ENCODE measurements at regions not wholly inside any gene's neighbourhood (a gene's known extent, or its start where the extent isn't known, plus 50 kb on each side); places are given as distances from the start of the nearest gene placed in this dataset.

DNA sequence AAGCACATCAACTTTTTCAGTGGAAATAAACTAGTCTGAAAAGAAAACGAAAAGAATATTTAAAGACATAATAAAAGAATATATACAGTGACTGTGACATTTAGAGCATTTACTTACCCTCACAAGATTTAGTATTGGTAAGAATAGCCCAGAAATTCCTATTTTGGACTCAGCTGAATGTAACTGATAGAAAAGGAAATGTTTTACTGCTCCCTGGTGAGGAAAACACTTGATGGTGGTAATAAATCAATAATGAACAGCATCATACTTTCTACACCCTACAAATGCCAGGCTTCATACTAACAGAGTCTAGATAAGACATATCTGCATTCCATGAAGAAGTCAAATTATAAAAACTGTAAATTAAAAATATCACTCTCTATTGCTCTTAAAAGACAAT is 753.5 kb upstream of the PCDH10 start:
- Histone ChIP-seq H3K9me3 (no peaks in the 10 kb centered on the region), H3K27ac (no peak overlapping the region), H3K4me1 (no peaks in the 10 kb centered on the region), H3K36me3 (no peaks in the 10 kb centered on the region), H3K4me3 (no peak overlapping the region), H3K27me3 (no peaks in the 10 kb centered on the region)
- no peak for DNase-seq (ENCODE audit: extremely low spot score in 2 of 2)
- intact Hi-C loops (cut with DNase I): no loop called here
- TF ChIP-seq, protein P1, sequence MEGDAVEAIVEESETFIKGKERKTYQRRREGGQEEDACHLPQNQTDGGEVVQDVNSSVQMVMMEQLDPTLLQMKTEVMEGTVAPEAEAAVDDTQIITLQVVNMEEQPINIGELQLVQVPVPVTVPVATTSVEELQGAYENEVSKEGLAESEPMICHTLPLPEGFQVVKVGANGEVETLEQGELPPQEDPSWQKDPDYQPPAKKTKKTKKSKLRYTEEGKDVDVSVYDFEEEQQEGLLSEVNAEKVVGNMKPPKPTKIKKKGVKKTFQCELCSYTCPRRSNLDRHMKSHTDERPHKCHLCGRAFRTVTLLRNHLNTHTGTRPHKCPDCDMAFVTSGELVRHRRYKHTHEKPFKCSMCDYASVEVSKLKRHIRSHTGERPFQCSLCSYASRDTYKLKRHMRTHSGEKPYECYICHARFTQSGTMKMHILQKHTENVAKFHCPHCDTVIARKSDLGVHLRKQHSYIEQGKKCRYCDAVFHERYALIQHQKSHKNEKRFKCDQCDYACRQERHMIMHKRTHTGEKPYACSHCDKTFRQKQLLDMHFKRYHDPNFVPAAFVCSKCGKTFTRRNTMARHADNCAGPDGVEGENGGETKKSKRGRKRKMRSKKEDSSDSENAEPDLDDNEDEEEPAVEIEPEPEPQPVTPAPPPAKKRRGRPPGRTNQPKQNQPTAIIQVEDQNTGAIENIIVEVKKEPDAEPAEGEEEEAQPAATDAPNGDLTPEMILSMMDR (IDR thresholded peaks at IDR 0.05): no peak
- TF ChIP-seq POLR2AphosphoS5 (IDR thresholded peaks at IDR 0.05; ENCODE audit: insufficient read depth in 1 of 2, low read depth in 1 of 2) (no peak), POLR2A (IDR thresholded peaks at IDR 0.05) (no peak)

DNA sequence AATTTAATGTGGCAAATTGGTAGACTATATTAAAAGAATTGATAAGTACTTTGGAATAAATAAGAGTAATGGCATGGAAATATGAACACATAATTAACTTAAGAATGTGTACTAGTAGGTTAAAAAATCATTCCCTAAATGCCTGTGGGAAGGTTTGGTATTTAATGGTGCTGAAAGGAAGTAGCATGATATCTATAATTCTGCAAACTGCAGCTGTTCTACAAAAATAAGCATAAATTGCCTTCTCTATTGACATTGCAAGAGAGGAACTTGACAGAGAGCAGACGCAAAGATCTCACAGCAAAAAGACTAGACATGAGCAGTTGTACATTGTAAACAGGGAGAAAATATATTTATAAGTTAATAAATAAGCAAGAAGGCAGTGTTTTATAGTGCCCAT is 752.5 kb upstream of the PCDH10 start:
- Histone ChIP-seq H3K27me3 (no peaks in the 10 kb centered on the region), H3K36me3 (no peaks in the 10 kb centered on the region), H3K9me3 (no peaks in the 10 kb centered on the region), H3K4me1 (no peaks in the 10 kb centered on the region), H3K27ac (no peak overlapping the region), H3K4me3 (no peak overlapping the region)
- intact Hi-C loops (cut with DNase I): no loop called here
- no peak for DNase-seq (ENCODE audit: extremely low spot score in 2 of 2)
- TF ChIP-seq, protein P1 (IDR thresholded peaks at IDR 0.05): no peak
- no peak for TF ChIP-seq POLR2A (IDR thresholded peaks at IDR 0.05)
- no peak for TF ChIP-seq POLR2AphosphoS5 (IDR thresholded peaks at IDR 0.05; ENCODE audit: insufficient read depth in 1 of 2, low read depth in 1 of 2)

DNA sequence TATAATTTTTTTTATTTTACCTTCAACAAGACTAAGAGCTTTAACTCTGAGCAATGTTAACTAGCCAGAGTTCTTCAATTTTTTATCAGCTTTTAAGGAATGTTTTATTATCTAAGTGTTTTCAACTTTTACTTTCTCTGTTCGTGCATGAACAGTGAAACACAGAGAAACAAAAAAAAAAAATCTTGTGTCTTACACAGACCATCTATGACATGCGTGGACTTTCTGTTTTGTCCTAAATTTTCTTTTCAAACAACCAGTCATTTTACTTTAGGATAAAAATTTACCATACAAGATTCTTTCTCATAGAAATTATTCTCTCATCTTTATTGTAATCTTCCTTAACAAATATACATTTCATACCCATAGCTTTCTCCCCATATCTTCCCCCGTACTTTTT is 731.9 kb upstream of the PCDH10 start:
- Histone ChIP-seq H3K9me3 (no peaks in the 10 kb centered on the region), H3K27ac (no peak overlapping the region), H3K4me3 (no peak overlapping the region), H3K27me3 (no peaks in the 10 kb centered on the region), H3K4me1 (no peaks in the 10 kb centered on the region), H3K36me3 (no peaks in the 10 kb centered on the region)
- intact Hi-C loops (cut with DNase I): no loop called here
- DNase-seq (ENCODE audit: extremely low spot score in 2 of 2): no peak
- TF ChIP-seq POLR2A (IDR thresholded peaks at IDR 0.05) (no peak), POLR2AphosphoS5 (IDR thresholded peaks at IDR 0.05; ENCODE audit: insufficient read depth in 1 of 2, low read depth in 1 of 2) (no peak)
- TF ChIP-seq, protein P1 (IDR thresholded peaks at IDR 0.05): no peak

DNA sequence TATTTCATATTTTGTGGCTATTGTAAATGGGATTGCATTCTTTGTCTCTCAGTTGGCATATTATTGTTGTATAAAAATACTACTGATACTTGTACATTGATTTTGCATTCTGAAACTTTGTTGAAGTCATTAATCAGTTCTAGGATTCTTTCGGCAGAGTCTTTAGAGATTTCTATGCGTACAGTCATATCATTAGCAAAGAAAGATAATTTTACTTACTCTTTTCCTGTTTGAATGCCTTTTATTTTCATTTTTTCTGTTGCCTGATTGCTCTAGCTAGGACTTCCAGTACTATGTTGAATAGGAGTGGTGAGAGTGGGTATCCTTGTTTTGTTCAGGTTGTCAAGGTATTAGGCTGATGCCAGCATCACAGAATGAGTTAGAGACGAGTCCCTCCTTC is 722.0 kb upstream of the PCDH10 start:
- H3K4me1 ChIP-seq: no peaks in the 10 kb centered on the region
- TF ChIP-seq POLR2A (IDR thresholded peaks at IDR 0.05): no peak
- TF ChIP-seq, protein P1 (IDR thresholded peaks at IDR 0.05): no peak
- TF ChIP-seq POLR2AphosphoS5 (IDR thresholded peaks at IDR 0.05; ENCODE audit: insufficient read depth in 1 of 2, low read depth in 1 of 2): no peak
- no peak overlapping the region for H3K27ac ChIP-seq
- no peak for DNase-seq (ENCODE audit: extremely low spot score in 2 of 2)
- H3K9me3 ChIP-seq: no peaks in the 10 kb centered on the region
- H3K36me3 ChIP-seq: no peaks in the 10 kb centered on the region
- intact Hi-C loops (cut with DNase I): no loop called here
- no peaks in the 10 kb centered on the region for H3K27me3 ChIP-seq
- no peak overlapping the region for H3K4me3 ChIP-seq

DNA sequence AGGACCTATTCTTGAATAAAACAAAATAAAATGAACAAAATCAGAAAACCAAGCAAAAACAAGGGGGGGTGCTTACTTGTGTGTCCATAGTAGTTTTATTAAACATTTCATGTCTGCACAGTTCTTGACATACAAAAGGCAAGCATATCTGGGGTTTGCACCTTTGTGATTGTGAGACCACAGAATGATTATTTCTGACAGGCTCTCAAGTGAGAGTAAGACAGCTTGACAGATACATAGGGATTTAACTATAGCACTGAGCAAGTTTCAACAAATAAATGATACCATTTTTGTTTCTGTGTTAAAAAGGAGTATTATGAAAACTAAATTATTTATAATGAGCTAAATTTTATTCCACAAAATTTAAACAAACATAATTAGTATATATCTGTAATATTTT is 712.0 kb upstream of the PCDH10 start:
- Histone ChIP-seq H3K9me3 (no peaks in the 10 kb centered on the region), H3K4me1 (no peaks in the 10 kb centered on the region), H3K36me3 (no peaks in the 10 kb centered on the region), H3K27ac (no peak overlapping the region), H3K4me3 (no peak overlapping the region), H3K27me3 (no peaks in the 10 kb centered on the region)
- DNase-seq (ENCODE audit: extremely low spot score in 2 of 2): no peak
- TF ChIP-seq POLR2A (IDR thresholded peaks at IDR 0.05) (no peak), POLR2AphosphoS5 (IDR thresholded peaks at IDR 0.05; ENCODE audit: insufficient read depth in 1 of 2, low read depth in 1 of 2) (no peak)
- TF ChIP-seq, protein P1 (IDR thresholded peaks at IDR 0.05): no peak
- intact Hi-C loops (cut with DNase I): no loop called here
